ENCODE measurements at regions not wholly inside any gene's neighbourhood (a gene's known extent, or its start where the extent isn't known, plus 50 kb on each side); places are given as distances from the start of the nearest gene placed in this dataset.

DNA sequence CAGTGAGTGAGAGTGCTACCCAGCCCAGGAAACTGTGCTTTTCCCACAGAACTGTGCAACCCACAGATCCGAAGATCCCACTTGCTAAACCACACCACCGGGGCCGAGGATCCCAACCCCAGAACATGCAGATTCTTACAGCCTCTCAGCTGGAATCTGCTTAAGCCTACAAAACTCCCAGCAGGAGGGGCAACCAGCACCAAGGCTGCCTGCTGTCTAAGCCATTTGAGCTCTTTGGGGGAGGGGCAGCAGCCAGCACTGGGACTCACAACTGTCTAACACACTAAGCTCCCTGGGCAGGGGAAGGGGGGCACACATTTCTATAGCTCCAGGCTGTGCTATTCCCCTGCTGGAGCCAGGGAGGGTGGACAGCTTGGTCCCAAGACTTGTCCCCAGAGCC is 529.9 kb downstream of the XPNPEP1 start:
- TF ChIP-seq, protein P1, sequence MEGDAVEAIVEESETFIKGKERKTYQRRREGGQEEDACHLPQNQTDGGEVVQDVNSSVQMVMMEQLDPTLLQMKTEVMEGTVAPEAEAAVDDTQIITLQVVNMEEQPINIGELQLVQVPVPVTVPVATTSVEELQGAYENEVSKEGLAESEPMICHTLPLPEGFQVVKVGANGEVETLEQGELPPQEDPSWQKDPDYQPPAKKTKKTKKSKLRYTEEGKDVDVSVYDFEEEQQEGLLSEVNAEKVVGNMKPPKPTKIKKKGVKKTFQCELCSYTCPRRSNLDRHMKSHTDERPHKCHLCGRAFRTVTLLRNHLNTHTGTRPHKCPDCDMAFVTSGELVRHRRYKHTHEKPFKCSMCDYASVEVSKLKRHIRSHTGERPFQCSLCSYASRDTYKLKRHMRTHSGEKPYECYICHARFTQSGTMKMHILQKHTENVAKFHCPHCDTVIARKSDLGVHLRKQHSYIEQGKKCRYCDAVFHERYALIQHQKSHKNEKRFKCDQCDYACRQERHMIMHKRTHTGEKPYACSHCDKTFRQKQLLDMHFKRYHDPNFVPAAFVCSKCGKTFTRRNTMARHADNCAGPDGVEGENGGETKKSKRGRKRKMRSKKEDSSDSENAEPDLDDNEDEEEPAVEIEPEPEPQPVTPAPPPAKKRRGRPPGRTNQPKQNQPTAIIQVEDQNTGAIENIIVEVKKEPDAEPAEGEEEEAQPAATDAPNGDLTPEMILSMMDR (IDR thresholded peaks at IDR 0.05; ENCODE audit: poor library complexity), result no peak
- TF ChIP-seq EZH2 (IDR thresholded peaks at IDR 0.05; ENCODE audit: borderline replicate concordance) (no peak), EZH2phosphoT487 (IDR thresholded peaks at IDR 0.05; ENCODE audit: low read depth, severe bottlenecking, unreplicated experiment) (no peak)
